MM.1S (cell line): ENCODE measurements at regions not wholly inside any gene's neighbourhood (a gene's known extent, or its start where the extent isn't known, plus 50 kb on each side); places are given as distances from the start of the nearest gene placed in this dataset.
"Not testable (repeated sequence)": the region's sequence is repeated elsewhere in the genome, so short reads cannot be mapped to it uniquely, and the experiment has no call there.

ENCODE experiments used
- DNase-seq: peaks from one replicate; pipeline ENCODE4 v3.0.0-alpha.2; 2015
- H2AFZ ChIP-seq: fragments of 300-600 bp; sonication (generic); 2 replicates; pipeline ENCODE4 v1.6.0; 2016; ENCODE audit warnings: antibody characterized with exemption, low read length
- H3F3A ChIP-seq: fragments of 300-600 bp; sonication (generic); 2 replicates; pipeline ENCODE4 v1.6.1; 2016; ENCODE audit warnings: mild to moderate bottlenecking, antibody characterized with exemption, low read length, moderate library complexity, mixed read lengths; ENCODE audit not compliant: insufficient read depth
- H3K27ac ChIP-seq: fragments of 300-600 bp; sonication (generic); 2 replicates; pipeline ENCODE4 v1.5.1; 2016; ENCODE audit warnings: mild to moderate bottlenecking, low read length
- H3K27me3 ChIP-seq: fragments of 300-600 bp; sonication (generic); replicated peaks from 2 replicates; pipeline ENCODE4 v1.6.0; 2016; ENCODE audit warnings: low read length; ENCODE audit not compliant: insufficient read depth
- H3K36me3 ChIP-seq: fragments of 300-600 bp; sonication (generic); replicated peaks from 2 replicates; pipeline ENCODE4 v1.6.1; 2016; ENCODE audit warnings: mild to moderate bottlenecking, low read length, mixed read lengths; ENCODE audit not compliant: insufficient read depth
- H3K4me1 ChIP-seq: fragments of 300-600 bp; sonication (generic); 2 replicates; pipeline ENCODE4 v1.6.1; 2016; ENCODE audit warnings: low read length, mixed read lengths
- H3K4me2 ChIP-seq: fragments of 300-600 bp; sonication (generic); 2 replicates; pipeline ENCODE4 v1.6.0; 2016; ENCODE audit warnings: low read depth, low read length
- H3K4me3 ChIP-seq: fragments of 300-600 bp; sonication (generic); 2 replicates; pipeline ENCODE4 v1.5.1; 2016; ENCODE audit warnings: low read length, mixed read lengths
- H3K79me2 ChIP-seq: fragments of 300-600 bp; sonication (generic); 2 replicates; pipeline ENCODE4 v1.6.1; 2016; ENCODE audit warnings: mixed run types, low read length, mixed read lengths
- H3K9ac ChIP-seq: fragments of 300-600 bp; sonication (generic); 2 replicates; pipeline ENCODE4 v1.6.1; 2016; ENCODE audit warnings: low read length, mixed read lengths
- H3K9me2 ChIP-seq: fragments of 300-600 bp; sonication (generic); replicated peaks from 2 replicates; pipeline ENCODE4 v1.6.1; 2016; ENCODE audit warnings: mild to moderate bottlenecking, low read length, mixed read lengths; ENCODE audit not compliant: insufficient read depth
- H3K9me3 ChIP-seq: fragments of 300-600 bp; sonication (generic); replicated peaks from 2 replicates; pipeline ENCODE4 v1.6.1; 2016; ENCODE audit warnings: mild to moderate bottlenecking, low read length, mixed read lengths; ENCODE audit not compliant: insufficient read depth
- H4K20me1 ChIP-seq: fragments of 300-600 bp; sonication (generic); 2 replicates; pipeline ENCODE4 v1.6.1; 2016; ENCODE audit warnings: mild to moderate bottlenecking, low read length, moderate library complexity, mixed read lengths; ENCODE audit not compliant: insufficient read depth
- EZH2 ChIP-seq: fragments of 300-600 bp; sonication (generic); optimal IDR thresholded peaks from 2 replicates; pipeline ENCODE3; 2017; ENCODE audit warnings: low read depth, mild to moderate bottlenecking, antibody characterized with exemption, low read length, mixed read lengths
- EZH2phosphoT487 ChIP-seq: fragments of 300-600 bp; sonication (generic); IDR thresholded peaks from 2 replicates; pipeline ENCODE4 v1.6.1; 2018; ENCODE audit warnings: antibody characterized with exemption, low read length
- TF ChIP-seq, protein P1 (sequence below): fragments of 300-600 bp; sonication (generic); IDR thresholded peaks from 2 replicates; pipeline ENCODE4 v1.5.1; 2016; ENCODE audit warnings: antibody characterized with exemption, low read length, mixed read lengths

DNA sequence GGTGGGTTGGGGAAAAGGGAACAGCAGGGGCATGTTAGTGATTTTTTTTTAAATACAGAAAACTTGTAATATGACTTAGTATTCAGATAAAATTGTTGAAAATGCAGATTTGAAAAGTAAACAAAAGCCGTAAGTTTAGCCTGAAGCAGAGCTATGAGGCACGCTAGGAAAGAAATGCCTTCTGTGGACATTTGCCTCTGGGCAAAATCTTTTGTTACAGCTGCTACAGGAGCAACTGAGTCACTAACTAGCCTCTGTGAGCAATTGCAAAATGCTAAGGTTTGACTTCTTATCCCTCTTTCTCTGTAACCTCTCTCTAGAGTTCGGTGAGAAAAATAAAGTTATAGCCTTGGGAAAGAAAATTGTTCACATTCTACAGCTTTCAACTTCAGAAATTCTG, 350.0 kb downstream of the SLC7A11 start:
- Histone ChIP-seq H3K79me2 (no peaks in the 10 kb centered on the region), H2AFZ (no peak overlapping the region), H3K9me3 (no peaks in the 10 kb centered on the region), H4K20me1 (no peaks in the 10 kb centered on the region), H3K27me3 (no peaks in the 10 kb centered on the region), H3K27ac (no peak overlapping the region), H3K4me1 (no peaks in the 10 kb centered on the region), H3K4me2 (no peak overlapping the region), H3K9me2 (no peaks in the 10 kb centered on the region), H3F3A (no peaks in the 10 kb centered on the region), H3K36me3 (no peaks in the 10 kb centered on the region), H3K4me3 (no peak overlapping the region), H3K9ac (no peak overlapping the region)
- no peak for TF ChIP-seq EZH2
- no peak for TF ChIP-seq EZH2phosphoT487
- TF ChIP-seq, protein P1, sequence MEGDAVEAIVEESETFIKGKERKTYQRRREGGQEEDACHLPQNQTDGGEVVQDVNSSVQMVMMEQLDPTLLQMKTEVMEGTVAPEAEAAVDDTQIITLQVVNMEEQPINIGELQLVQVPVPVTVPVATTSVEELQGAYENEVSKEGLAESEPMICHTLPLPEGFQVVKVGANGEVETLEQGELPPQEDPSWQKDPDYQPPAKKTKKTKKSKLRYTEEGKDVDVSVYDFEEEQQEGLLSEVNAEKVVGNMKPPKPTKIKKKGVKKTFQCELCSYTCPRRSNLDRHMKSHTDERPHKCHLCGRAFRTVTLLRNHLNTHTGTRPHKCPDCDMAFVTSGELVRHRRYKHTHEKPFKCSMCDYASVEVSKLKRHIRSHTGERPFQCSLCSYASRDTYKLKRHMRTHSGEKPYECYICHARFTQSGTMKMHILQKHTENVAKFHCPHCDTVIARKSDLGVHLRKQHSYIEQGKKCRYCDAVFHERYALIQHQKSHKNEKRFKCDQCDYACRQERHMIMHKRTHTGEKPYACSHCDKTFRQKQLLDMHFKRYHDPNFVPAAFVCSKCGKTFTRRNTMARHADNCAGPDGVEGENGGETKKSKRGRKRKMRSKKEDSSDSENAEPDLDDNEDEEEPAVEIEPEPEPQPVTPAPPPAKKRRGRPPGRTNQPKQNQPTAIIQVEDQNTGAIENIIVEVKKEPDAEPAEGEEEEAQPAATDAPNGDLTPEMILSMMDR: no peak
- no peak for DNase-seq

DNA sequence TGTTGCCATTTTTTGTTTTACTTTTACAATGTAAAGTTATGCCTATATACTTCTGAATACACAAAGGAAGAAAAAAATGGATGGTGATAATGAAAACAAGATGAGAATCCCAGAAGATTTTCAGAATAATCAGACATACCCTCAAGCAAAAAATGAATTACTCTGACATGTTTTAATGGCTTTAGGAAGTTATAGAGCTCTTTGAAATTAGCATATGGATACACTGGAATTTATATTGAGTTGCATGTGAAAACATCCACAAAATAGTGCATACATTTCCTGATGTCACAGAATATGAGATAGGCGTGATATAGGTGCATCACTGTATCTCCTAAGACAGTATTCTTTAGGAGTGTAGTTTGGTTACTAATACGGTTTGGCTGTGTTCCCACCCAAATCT, 351.3 kb downstream of the SLC7A11 start:
- Histone ChIP-seq H3K79me2 (no peaks in the 10 kb centered on the region), H3K9me3 (no peaks in the 10 kb centered on the region), H3K36me3 (no peaks in the 10 kb centered on the region), H3F3A (no peaks in the 10 kb centered on the region), H4K20me1 (no peaks in the 10 kb centered on the region), H3K27me3 (no peaks in the 10 kb centered on the region), H3K4me1 (no peaks in the 10 kb centered on the region), H3K4me2 (no peak overlapping the region), H3K9ac (no peak overlapping the region), H2AFZ (no peak overlapping the region), H3K4me3 (no peak overlapping the region), H3K9me2 (no peaks in the 10 kb centered on the region), H3K27ac (no peak overlapping the region)
- TF ChIP-seq EZH2 (no peak), EZH2phosphoT487 (no peak)
- DNase-seq: no peak

DNA sequence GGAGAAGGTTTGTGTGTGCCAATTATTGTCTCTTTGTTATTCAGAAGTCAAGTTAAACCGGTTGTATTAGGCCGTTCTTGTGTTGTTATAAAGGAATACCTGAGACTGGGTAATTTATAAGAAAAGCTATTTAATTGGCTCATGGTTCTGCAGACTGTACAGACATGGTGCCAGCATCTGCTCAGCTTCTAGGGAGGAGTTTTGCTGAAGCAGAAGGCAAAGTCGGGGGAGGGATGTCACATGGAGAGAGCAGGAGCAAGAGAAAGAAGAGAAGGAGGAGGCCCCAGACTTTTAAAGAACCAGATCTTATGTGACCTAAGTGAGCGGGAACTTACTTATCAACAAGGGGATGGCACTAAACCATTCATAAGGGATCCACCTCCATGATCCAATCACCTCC, 349.3 kb upstream of the PCDH18 start:
- no peaks in the 10 kb centered on the region for H3K9me2 ChIP-seq
- H3K9me3 ChIP-seq: no peaks in the 10 kb centered on the region
- no peaks in the 10 kb centered on the region for H3K79me2 ChIP-seq
- H3K4me3 ChIP-seq: no peak overlapping the region
- H3K9ac ChIP-seq: no peak overlapping the region
- H3K4me2 ChIP-seq: no peak overlapping the region
- no peak for DNase-seq
- no peaks in the 10 kb centered on the region for H3F3A ChIP-seq
- H3K36me3 ChIP-seq: no peaks in the 10 kb centered on the region
- H4K20me1 ChIP-seq: no peaks in the 10 kb centered on the region
- H2AFZ ChIP-seq: no peak overlapping the region
- H3K27me3 ChIP-seq: no peaks in the 10 kb centered on the region
- H3K27ac ChIP-seq: no peak overlapping the region
- H3K4me1 ChIP-seq: no peaks in the 10 kb centered on the region
- TF ChIP-seq EZH2 (no peak), EZH2phosphoT487 (no peak)
- TF ChIP-seq, protein P1: no peak

DNA sequence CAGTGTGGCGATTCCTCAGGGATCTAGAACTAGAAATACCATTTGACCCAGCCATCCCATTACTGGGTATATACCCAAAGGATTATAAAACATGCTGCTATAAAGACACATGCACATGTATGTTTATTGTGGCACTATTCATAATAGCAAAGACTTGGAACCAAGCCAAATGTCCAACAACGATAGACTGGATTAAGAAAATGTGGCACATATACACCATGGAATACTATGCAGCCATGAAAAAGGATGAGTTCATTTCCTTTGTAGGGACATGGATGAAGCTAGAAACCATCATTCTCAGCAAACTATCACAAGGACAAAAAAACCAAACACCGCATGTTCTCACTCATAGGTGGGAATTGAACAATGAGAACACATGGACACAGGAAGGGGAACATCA, 335.8 kb upstream of the PCDH18 start:
- H3K27me3 ChIP-seq, H3K9me2 ChIP-seq, H3K4me2 ChIP-seq, H3K9ac ChIP-seq, H4K20me1 ChIP-seq, H3K4me1 ChIP-seq, H3K79me2 ChIP-seq, H3K36me3 ChIP-seq, H3F3A ChIP-seq, H2AFZ ChIP-seq, H3K4me3 ChIP-seq, H3K9me3 ChIP-seq, DNase-seq, H3K27ac ChIP-seq: not testable (repeated sequence)
